IPS DF 6.9 (cell line): ENCODE measurements at regions not wholly inside any gene's neighbourhood (a gene's known extent, or its start where the extent isn't known, plus 50 kb on each side); places are given as distances from the start of the nearest gene placed in this dataset.

Experiments used
- DNase-seq: peaks from one replicate; pipeline ENCODE4 v3.0.0-alpha.2; 2013; ENCODE audit warnings: low read depth, low spot score
- H3K27ac ChIP-seq: one replicate; pipeline ENCODE4 v1.5.1; 2013; ENCODE audit warnings: low read length, control low read depth
- H3K27me3 ChIP-seq: 2 replicates; pipeline ENCODE4 v1.6.1; 2013; ENCODE audit warnings: mild to moderate bottlenecking, low read length; ENCODE audit not compliant: control insufficient read depth, insufficient read depth
- H3K36me3 ChIP-seq: 2 replicates; pipeline ENCODE4 v1.6.1; 2013; ENCODE audit warnings: low read length; ENCODE audit not compliant: control insufficient read depth, insufficient read depth
- H3K4me1 ChIP-seq: 2 replicates; pipeline ENCODE4 v1.6.1; 2013; ENCODE audit warnings: low read length; ENCODE audit not compliant: control insufficient read depth, insufficient read depth
- H3K4me3 ChIP-seq: 2 replicates; pipeline ENCODE4 v1.5.1; 2013; ENCODE audit warnings: mild to moderate bottlenecking, low read length
- H3K9me3 ChIP-seq: 2 replicates; pipeline ENCODE4 v1.6.1; 2013; ENCODE audit warnings: low read length, inconsistent platforms; ENCODE audit not compliant: control insufficient read depth, insufficient read depth
- WGBS: extraction: QIAGEN DNeasy Blood & Tissue Kit; methylation state at CpG from one replicate; pipeline ENCODE4 v1.1.7; 2013; ENCODE audit warnings: mixed read lengths, missing lambda C conversion rate; ENCODE audit not compliant: insufficient read length, insufficient coverage; 5-methylcytosine and 5-hydroxymethylcytosine counted together

GRCh38 chr12:46908936-46909635 lies 83.3 kb upstream of the SLC38A4 start:
- no peak overlapping the region for H3K27ac ChIP-seq
- H3K36me3 ChIP-seq: no peaks in the 10 kb centered on the region
- DNase-seq: no peak
- H3K4me1 ChIP-seq: no peaks in the 10 kb centered on the region
- no peak overlapping the region for H3K4me3 ChIP-seq
- WGBS: no CpG with 5 or more reads among the region's 6 CpGs
- no peaks in the 10 kb centered on the region for H3K27me3 ChIP-seq
- no peaks in the 10 kb centered on the region for H3K9me3 ChIP-seq

GRCh38 chr12:46910830-46911229 lies 85.0 kb upstream of the SLC38A4 start:
- DNase-seq: no peak

GRCh38 chr12:46914336-46914735 lies 88.5 kb upstream of the SLC38A4 start:
- no peak for DNase-seq
- Histone ChIP-seq H3K9me3 (no peaks in the 10 kb centered on the region), H3K27ac (no peak overlapping the region), H3K36me3 (no peaks in the 10 kb centered on the region), H3K27me3 (no peaks in the 10 kb centered on the region), H3K4me1 (no peaks in the 10 kb centered on the region; the same call in 1 of the 2 replicates), H3K4me3 (no peak overlapping the region)
- no CpG with 5 or more reads among the region's 5 CpGs for WGBS

More at GRCh38 chr12:46910830-46911229, 85.0 kb upstream of the SLC38A4 start:
- H3K9me3 ChIP-seq: no peaks in the 10 kb centered on the region
- H3K4me3 ChIP-seq: no peak overlapping the region
- no peaks in the 10 kb centered on the region for H3K36me3 ChIP-seq
- no peak overlapping the region for H3K27ac ChIP-seq
- no CpG with 5 or more reads among the region's 1 CpG for WGBS
- no peaks in the 10 kb centered on the region for H3K27me3 ChIP-seq
- H3K4me1 ChIP-seq: no peaks in the 10 kb centered on the region

- no peak for DNase-seq
- no peak overlapping the region for H3K27ac ChIP-seq
Measured at GRCh38 chr12:46915082-46915481, 89.3 kb upstream of the SLC38A4 start.

GRCh38 chr12:46915836-46916235 lies 90.0 kb upstream of the SLC38A4 start:
- H3K4me3 ChIP-seq: no peak overlapping the region
- no peaks in the 10 kb centered on the region; the same call in 1 of the 2 replicates for H3K4me1 ChIP-seq
- no CpG with 5 or more reads among the region's 12 CpGs for WGBS
- no peaks in the 10 kb centered on the region for H3K27me3 ChIP-seq
- no peaks in the 10 kb centered on the region for H3K9me3 ChIP-seq
- no peaks in the 10 kb centered on the region for H3K36me3 ChIP-seq
- H3K27ac ChIP-seq: no peak overlapping the region
- DNase-seq: no peak

More at GRCh38 chr12:46915082-46915481, 89.3 kb upstream of the SLC38A4 start:
- no CpG with 5 or more reads among the region's 2 CpGs for WGBS
- H3K9me3 ChIP-seq: no peaks in the 10 kb centered on the region
- no peaks in the 10 kb centered on the region for H3K36me3 ChIP-seq
- H3K27me3 ChIP-seq: no peaks in the 10 kb centered on the region
- no peaks in the 10 kb centered on the region; the same call in 1 of the 2 replicates for H3K4me1 ChIP-seq
- H3K4me3 ChIP-seq: no peak overlapping the region

GRCh38 chr12:46916796-46917419 lies 91.1 kb upstream of the SLC38A4 start:
- H3K27me3 ChIP-seq: no peaks in the 10 kb centered on the region
- no peaks in the 10 kb centered on the region; the same call in 1 of the 2 replicates for H3K4me1 ChIP-seq
- H3K9me3 ChIP-seq: no peaks in the 10 kb centered on the region
- no peaks in the 10 kb centered on the region for H3K36me3 ChIP-seq
- no peak overlapping the region for H3K27ac ChIP-seq
- DNase-seq: no peak
- H3K4me3 ChIP-seq: no peak overlapping the region
- WGBS: no CpG with 5 or more reads among the region's 1 CpG

- H3K36me3 ChIP-seq: no peaks in the 10 kb centered on the region
- H3K4me3 ChIP-seq: no peak overlapping the region
- no peak for DNase-seq
- H3K9me3 ChIP-seq: no peaks in the 10 kb centered on the region
- H3K4me1 ChIP-seq: no peaks in the 10 kb centered on the region; the same call in 1 of the 2 replicates
- WGBS: no CpG with 5 or more reads among the region's 4 CpGs
- H3K27me3 ChIP-seq: no peaks in the 10 kb centered on the region
- no peak overlapping the region for H3K27ac ChIP-seq
Measured at GRCh38 chr12:46917821-46918220, 92.0 kb upstream of the SLC38A4 start.

GRCh38 chr12:46918631-46919030 lies 92.8 kb upstream of the SLC38A4 start:
- Histone ChIP-seq H3K27ac (no peak overlapping the region), H3K4me3 (no peak overlapping the region), H3K27me3 (no peaks in the 10 kb centered on the region), H3K36me3 (no peaks in the 10 kb centered on the region), H3K4me1 (no peaks in the 10 kb centered on the region; the same call in 1 of the 2 replicates), H3K9me3 (no peaks in the 10 kb centered on the region)
- no peak for DNase-seq
- no CpG with 5 or more reads among the region's 9 CpGs for WGBS

GRCh38 chr12:46919666-46920400 lies 94.0 kb upstream of the SLC38A4 start:
- no CpG with 5 or more reads among the region's 9 CpGs for WGBS
- DNase-seq: no peak
- Histone ChIP-seq H3K4me1 (no peaks in the 10 kb centered on the region; the same call in 1 of the 2 replicates), H3K9me3 (no peaks in the 10 kb centered on the region), H3K27me3 (no peaks in the 10 kb centered on the region), H3K36me3 (no peaks in the 10 kb centered on the region), H3K27ac (no peak overlapping the region), H3K4me3 (no peak overlapping the region)

GRCh38 chr12:46920499-46920898 lies 94.7 kb upstream of the SLC38A4 start:
- Histone ChIP-seq H3K27me3 (no peaks in the 10 kb centered on the region), H3K27ac (no peak overlapping the region), H3K9me3 (no peaks in the 10 kb centered on the region), H3K36me3 (no peaks in the 10 kb centered on the region), H3K4me1 (no peaks in the 10 kb centered on the region; the same call in 1 of the 2 replicates), H3K4me3 (no peak overlapping the region)
- DNase-seq: no peak
- WGBS: no CpG with 5 or more reads among the region's 1 CpG
